Stimulated activated memory B cell treated with anti-CD40 and anti-IgM and Interleukin-4, amounts not matched to agents 10 μg/mL and 1 μg/mL and 100 μg/mL, for 72 hours (primary cell): ENCODE measurements at regions not wholly inside any gene's neighbourhood (a gene's known extent, or its start where the extent isn't known, plus 50 kb on each side); places are given as distances from the start of the nearest gene placed in this dataset.
"Not testable (repeated sequence)": the region's sequence is repeated elsewhere in the genome, so short reads cannot be mapped to it uniquely, and the experiment has no call there.

Source experiments
- ATAC-seq: fragments of 150-1000 bp; cut with Tn5 transposase; 2 replicates; pipeline ENCODE4 v1.10.0; 2021
- H3K27ac Mint-ChIP-seq: one replicate; pipeline ENCODE4 v1.8.0; 2022; ENCODE audit warnings: mild to moderate bottlenecking, mixed read lengths
- H3K27me3 Mint-ChIP-seq: one replicate; pipeline ENCODE4 v1.8.0; 2022; ENCODE audit warnings: mixed read lengths
- H3K36me3 Mint-ChIP-seq: one replicate; pipeline ENCODE4 v1.8.0; 2022; ENCODE audit warnings: mixed read lengths
- H3K4me1 Mint-ChIP-seq: one replicate; pipeline ENCODE4 v1.8.0; 2022; ENCODE audit warnings: mixed read lengths
- H3K4me3 Mint-ChIP-seq: one replicate; pipeline ENCODE4 v1.8.0; 2022; ENCODE audit warnings: mild to moderate bottlenecking, moderate library complexity, mixed read lengths
- H3K9me3 Mint-ChIP-seq: one replicate; pipeline ENCODE4 v1.8.0; 2022; ENCODE audit warnings: mixed read lengths

DNA sequence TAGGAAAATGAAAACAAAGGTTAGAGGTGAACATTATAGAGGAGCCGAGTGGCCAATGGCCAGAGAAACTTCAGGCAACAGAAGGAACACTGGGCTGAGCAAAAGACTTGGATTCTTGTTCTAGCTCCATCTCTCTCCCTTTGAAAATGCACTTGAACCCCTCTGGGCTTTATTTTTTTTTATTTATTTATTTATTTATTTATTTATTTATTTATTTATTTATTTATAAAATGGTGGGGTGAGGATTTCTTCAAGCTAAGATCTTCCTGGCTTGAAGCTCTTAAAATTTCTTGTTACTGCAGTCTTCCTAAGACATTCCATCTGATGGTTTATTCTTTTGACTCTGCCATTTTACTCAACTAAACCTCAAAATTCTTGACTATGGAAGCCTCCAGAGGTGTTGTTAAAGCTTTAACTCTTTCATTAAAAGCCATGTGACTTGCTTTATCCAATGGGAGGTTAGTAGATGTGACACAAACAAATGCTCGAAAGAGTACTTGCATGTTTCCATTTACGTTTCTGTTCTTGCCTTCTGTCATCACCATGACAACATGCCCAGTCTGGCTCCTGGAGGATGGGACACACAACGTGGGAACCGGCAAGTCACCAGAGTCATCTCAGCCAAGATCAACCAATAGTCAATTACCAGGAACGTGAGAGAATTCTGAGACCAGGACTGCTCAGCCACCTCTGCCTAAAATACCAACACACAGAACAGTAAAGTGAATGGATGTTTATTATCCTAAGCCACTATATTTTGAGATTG, 325.2 kb upstream of the CTNNB1 start:
- H3K27me3 Mint-ChIP-seq = no peaks in the 10 kb centered on the region
- no peak for ATAC-seq

DNA sequence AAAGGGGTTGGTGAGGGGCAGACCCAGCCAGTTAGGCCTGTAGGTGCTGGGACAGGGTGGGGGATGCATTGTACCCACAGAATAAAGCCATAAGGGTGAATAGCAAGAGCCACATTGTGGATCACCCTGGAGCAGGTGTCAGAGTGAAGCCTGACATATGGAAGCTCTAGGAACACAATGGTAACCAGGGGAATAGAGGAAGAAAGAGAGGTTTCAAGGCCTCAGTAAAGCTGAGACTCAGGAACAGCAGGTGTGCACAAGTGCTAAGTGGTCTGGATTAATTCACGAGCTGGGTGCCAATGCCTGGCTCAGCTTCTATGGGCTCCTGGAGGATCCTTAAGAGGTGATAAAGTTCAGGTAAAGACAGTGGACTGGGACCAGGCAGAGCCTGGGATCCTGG, 323.7 kb upstream of the CTNNB1 start:
- Mint-ChIP-seq H3K9me3 (no peaks in the 10 kb centered on the region), H3K27ac (no peak overlapping the region)

More for the DNA sequence above, 325.2 kb upstream of the CTNNB1 start:
- H3K9me3 Mint-ChIP-seq = no peaks in the 10 kb centered on the region
- H3K36me3 Mint-ChIP-seq = no peaks in the 10 kb centered on the region
- no peak overlapping the region for H3K27ac Mint-ChIP-seq
- no peak overlapping the region for H3K4me3 Mint-ChIP-seq
- no peaks in the 10 kb centered on the region for H3K4me1 Mint-ChIP-seq

DNA sequence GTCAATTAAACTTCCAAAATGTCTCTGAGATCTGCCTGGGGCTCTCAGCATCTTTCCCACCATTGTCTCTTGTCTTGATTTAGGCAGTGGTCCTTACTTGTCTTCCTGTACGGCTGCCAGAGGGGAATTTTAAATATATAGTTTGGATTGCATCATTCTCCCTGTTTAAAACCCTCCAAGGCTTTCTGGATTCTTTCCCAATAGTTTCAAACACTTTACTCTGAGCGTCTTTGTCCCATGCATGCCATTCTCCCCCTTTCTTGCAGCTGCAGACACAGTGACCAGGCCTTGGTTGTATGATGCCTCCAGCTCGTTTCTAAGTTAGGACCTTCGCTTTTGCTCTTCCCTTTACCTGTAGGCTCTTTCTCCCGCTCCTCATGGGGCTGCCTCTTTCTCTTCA, 323.3 kb upstream of the CTNNB1 start:
- Mint-ChIP-seq H3K36me3 (no peaks in the 10 kb centered on the region), H3K27ac (no peak overlapping the region), H3K9me3 (no peaks in the 10 kb centered on the region), H3K4me3 (no peak overlapping the region), H3K27me3 (no peaks in the 10 kb centered on the region), H3K4me1 (no peaks in the 10 kb centered on the region)
- no peak for ATAC-seq

More for the DNA sequence above, 323.7 kb upstream of the CTNNB1 start:
- no peaks in the 10 kb centered on the region for H3K4me1 Mint-ChIP-seq
- no peaks in the 10 kb centered on the region for H3K27me3 Mint-ChIP-seq
- ATAC-seq = no peak
- H3K36me3 Mint-ChIP-seq = no peaks in the 10 kb centered on the region
- H3K4me3 Mint-ChIP-seq = no peak overlapping the region

DNA sequence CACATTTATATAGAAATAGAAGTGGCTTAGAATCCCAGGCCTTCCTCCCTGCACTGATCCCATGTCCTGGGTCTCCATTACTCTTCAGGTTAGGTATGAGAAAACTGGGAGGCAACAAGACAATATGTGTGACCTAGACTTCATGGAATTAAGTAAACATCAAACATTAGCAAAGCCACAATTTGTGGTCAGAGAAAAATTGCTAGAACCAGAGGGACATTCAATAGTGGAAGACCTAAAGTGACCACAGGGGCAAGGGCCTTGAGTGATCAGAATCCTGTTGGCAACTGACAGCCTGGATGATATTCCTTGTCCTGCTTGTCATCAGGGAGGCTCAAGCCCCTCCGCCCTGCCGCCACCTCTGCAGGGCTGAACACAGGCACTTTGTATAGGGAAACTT, 322.8 kb upstream of the CTNNB1 start:
- Mint-ChIP-seq H3K4me3 (no peak overlapping the region), H3K36me3 (no peaks in the 10 kb centered on the region), H3K27ac (no peak overlapping the region), H3K4me1 (no peaks in the 10 kb centered on the region), H3K27me3 (no peaks in the 10 kb centered on the region), H3K9me3 (no peaks in the 10 kb centered on the region)
- no peak for ATAC-seq

DNA sequence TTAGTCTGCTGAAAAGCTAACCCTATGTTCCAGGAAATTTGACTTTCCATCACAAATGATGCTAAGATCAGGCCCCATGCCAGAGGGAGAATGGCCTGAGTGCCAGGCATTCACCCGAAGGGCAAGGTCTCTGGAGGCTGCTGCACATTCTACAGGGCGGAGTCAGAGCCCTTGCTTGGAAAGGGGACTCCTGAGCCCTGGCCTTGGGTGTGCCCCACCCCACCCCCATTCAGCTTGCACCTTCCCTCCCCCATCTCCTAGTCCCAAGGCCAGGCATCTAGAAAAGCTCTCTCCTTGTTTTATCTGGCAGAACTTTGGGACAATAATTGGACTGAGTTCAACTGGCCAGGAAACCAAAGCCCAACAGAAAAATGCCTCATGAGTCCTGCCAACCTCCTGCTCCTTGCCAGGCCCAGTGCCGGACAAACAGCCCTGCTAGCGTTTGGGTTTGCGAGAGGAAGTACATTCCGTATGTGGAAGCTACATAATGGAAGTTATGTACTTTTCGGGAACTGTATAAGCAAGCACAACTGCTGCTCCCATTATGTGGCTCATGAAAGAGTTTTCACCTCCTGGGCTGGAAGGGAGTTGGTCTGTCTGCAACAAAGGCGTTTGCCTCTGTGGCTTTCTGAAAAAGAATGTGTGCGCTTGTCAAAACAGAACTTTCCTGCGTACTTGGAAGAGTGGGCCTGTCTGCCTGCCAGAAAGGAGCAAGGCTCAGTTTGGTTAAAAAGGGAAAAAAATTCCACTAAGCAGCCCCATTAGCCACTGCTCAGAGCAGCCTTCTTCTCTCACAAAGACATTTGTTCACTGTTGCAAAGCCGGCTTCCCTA, 321.5 kb upstream of the CTNNB1 start:
- H3K27me3 Mint-ChIP-seq = no peaks in the 10 kb centered on the region
- no peaks in the 10 kb centered on the region for H3K36me3 Mint-ChIP-seq
- no peak for ATAC-seq
- no peaks in the 10 kb centered on the region for H3K4me1 Mint-ChIP-seq
- H3K27ac Mint-ChIP-seq = no peak overlapping the region
- no peaks in the 10 kb centered on the region for H3K9me3 Mint-ChIP-seq
- no peak overlapping the region for H3K4me3 Mint-ChIP-seq

DNA sequence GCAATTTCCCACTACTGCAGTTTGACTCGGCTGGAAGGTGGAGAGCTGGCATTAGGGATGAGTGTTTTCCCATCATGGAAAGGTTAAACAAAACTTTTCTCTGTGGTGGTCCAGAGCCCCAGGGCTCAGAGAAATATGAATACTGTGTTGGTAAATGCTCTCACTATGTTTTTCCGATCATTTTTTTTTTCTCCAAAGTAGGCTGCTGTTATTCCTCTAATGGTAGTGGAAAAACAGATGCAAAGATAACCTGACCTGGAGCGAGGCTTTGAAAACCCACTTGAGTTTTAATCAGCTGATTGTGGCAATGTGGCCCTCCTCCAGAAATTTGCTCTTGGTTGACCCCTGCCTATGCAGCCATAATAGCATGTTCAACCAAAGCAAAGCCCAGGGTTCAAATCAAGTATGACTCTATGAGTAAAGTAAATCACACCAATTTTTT, 320.8 kb upstream of the CTNNB1 start:
- H3K4me3 Mint-ChIP-seq = no peak overlapping the region
- ATAC-seq = no peak
- no peaks in the 10 kb centered on the region for H3K27me3 Mint-ChIP-seq
- H3K4me1 Mint-ChIP-seq = no peaks in the 10 kb centered on the region
- H3K36me3 Mint-ChIP-seq = no peaks in the 10 kb centered on the region
- no peak overlapping the region for H3K27ac Mint-ChIP-seq
- no peaks in the 10 kb centered on the region for H3K9me3 Mint-ChIP-seq

DNA sequence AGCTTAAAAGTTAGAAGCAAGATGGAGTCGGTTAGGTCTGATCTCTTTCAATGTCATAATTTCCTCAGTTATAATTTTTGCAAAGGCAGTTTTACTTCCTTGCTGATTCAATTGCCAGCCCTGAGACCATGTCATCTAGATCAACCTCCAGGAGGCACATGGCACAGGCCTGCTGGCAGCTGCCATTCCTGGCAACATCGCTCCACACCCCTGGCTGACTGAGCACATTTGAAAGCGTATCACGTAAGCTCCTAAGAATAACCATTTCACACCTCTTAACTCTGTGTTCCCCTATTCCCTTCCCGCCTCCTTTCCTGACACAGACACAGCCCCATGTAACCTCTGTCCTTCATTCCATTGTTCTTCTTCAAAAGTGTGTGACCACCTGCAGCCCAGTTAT, 313.9 kb upstream of the CTNNB1 start:
- no peak overlapping the region for H3K27ac Mint-ChIP-seq
- H3K27me3 Mint-ChIP-seq = no peaks in the 10 kb centered on the region
- H3K4me1 Mint-ChIP-seq = no peaks in the 10 kb centered on the region
- no peaks in the 10 kb centered on the region for H3K9me3 Mint-ChIP-seq
- no peaks in the 10 kb centered on the region for H3K36me3 Mint-ChIP-seq
- ATAC-seq = no peak
- no peak overlapping the region for H3K4me3 Mint-ChIP-seq

DNA sequence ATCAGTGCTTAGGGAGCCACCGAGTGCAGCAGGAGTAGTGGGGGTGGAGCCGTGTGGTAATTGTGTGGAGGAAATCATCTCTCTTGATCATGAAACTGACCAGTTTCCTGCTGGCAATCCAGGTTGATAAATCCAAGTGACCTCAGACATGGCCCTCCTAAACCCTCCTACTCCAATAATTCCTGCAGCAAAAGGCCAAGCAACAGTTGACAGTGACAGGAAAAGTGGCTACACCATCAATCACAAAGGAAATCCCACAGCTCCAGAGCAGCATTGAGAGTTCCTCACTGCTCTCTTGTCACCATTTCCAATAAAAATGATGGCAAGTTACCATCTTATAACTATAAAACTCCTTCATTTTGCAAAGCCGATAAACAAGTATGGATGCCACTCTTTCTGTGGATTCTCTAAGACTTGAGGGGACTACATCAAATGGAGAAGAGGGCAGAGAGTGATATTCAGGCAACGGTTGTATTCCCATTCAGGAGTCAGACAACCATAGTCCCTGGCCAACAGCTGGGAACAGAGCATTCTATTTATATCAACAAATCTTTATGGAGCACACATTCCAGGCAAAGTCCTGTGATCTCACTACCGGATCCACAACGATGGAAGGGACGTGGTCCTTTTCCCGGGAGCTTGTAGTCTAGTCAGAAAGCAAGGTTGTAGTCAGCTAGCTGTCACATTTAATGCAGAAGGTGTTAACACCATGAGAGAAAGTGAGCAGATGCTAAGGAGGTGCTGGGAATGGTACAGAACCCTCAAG, 312.5 kb upstream of the CTNNB1 start:
- no peak for ATAC-seq
- Mint-ChIP-seq H3K4me3 (no peak overlapping the region), H3K27me3 (no peaks in the 10 kb centered on the region), H3K27ac (no peak overlapping the region), H3K4me1 (no peaks in the 10 kb centered on the region), H3K9me3 (no peaks in the 10 kb centered on the region), H3K36me3 (no peaks in the 10 kb centered on the region)

DNA sequence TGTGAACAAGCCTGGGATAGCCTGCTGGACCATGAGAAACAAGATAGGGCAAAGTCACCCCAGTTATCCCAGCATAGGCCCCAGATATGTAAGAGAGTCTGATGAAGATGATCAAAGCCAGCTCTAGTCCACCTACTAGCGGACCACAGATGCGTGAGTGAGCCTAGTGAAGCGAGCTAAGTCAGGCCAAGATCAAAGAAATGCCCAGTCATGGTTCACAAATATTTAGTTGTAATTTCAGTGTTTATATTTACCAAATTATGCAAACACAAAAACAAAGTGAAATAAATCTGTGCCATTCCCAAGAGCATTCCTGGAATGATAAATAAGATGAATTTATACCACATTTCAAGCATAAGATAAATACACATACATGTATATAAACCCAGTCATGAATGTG, 308.1 kb upstream of the CTNNB1 start:
- no peak for ATAC-seq
- Mint-ChIP-seq H3K9me3 (no peaks in the 10 kb centered on the region), H3K27ac (no peak overlapping the region), H3K36me3 (no peaks in the 10 kb centered on the region), H3K27me3 (no peaks in the 10 kb centered on the region), H3K4me3 (no peak overlapping the region), H3K4me1 (no peaks in the 10 kb centered on the region)

DNA sequence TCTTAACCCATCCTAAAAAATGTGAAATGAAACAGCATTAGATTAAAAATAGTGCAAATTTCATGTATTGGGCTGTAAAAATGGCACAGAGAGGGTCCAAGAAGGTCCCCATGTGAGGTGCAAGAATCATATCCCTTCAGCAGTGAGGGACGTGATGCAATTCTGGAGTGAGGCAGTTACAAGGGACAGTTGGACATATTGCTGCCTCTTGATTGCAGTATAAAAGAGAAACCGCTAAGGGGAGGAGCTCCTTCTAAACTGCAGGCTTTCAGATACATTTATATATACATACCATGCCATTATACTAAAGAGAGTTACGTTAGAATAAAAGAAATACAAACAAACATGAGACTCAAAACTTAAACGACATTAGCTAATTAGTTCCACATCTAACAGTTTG, 304.2 kb upstream of the CTNNB1 start:
- no peak for ATAC-seq
- Mint-ChIP-seq H3K4me1 (no peaks in the 10 kb centered on the region), H3K27ac (no peak overlapping the region), H3K4me3 (no peak overlapping the region), H3K27me3 (no peaks in the 10 kb centered on the region), H3K36me3 (no peaks in the 10 kb centered on the region), H3K9me3 (no peaks in the 10 kb centered on the region)

DNA sequence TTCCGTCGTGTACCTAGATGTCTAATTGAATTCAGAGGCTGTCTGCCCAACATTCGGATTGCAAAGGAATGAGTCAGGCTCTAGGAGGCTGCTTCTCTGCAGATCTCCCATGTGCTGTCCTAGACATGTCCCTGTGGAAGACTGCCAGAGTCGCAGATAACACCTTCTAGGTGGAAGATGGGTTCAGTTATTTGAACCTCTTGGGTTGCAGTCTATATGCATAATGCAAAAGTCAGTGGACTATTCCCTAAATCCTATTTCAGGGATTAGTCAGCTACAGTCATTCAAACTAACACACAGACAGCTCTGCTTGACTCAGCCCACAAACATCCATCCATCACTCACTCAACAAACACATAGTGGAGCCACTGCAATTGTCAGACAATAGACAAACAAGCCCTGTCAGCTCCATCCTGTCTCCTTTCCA, 300.0 kb upstream of the CTNNB1 start:
- no peaks in the 10 kb centered on the region for H3K36me3 Mint-ChIP-seq
- H3K9me3 Mint-ChIP-seq = no peaks in the 10 kb centered on the region
- H3K4me1 Mint-ChIP-seq = no peaks in the 10 kb centered on the region
- ATAC-seq = peak; percentile 37
- no peak overlapping the region for H3K4me3 Mint-ChIP-seq
- H3K27ac Mint-ChIP-seq = no peak overlapping the region
- no peaks in the 10 kb centered on the region for H3K27me3 Mint-ChIP-seq

DNA sequence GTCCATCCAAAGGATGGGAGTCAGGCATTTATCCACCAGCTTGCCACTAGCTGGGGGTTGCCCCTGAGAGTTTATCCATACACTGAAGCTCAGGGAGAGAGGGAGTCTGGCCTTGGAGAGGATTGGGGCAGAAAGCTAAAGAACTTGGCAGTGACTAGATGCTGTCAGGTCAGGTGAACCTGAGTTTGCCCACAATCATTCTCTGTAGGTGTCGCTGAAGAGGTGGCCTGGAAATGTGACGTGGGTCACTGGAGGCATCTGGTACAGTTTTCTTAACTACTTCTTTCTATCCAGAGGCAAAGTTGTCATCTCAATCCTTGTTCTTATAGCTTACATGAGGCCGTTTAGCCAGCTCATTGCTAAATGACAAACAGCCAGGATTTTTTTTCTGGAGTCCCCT, 298.0 kb upstream of the CTNNB1 start:
- Mint-ChIP-seq H3K4me1 (no peaks in the 10 kb centered on the region), H3K27me3 (no peaks in the 10 kb centered on the region), H3K36me3 (no peaks in the 10 kb centered on the region), H3K4me3 (no peak overlapping the region), H3K27ac (no peak overlapping the region), H3K9me3 (no peaks in the 10 kb centered on the region)
- ATAC-seq = no peak

DNA sequence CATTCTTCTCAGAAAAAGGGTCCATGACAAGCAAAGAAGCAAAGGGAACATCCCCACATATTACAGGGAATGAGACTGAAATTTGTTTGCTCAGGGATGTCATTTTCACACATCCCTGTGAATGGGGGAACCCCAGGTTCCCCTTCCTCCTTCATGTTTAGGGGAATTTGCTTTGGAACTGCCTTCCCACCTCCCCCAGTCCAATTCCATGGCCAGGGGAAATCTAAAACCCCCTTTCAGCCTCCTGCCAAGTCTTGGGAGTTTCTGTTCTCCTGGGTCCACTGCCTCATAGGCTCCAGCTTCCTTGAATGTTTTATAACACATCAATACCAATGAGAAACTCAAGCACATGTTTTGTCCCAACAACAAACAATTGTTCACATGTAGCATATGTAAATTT, 297.5 kb upstream of the CTNNB1 start:
- Mint-ChIP-seq H3K9me3 (no peaks in the 10 kb centered on the region), H3K27me3 (no peaks in the 10 kb centered on the region), H3K27ac (no peak overlapping the region), H3K4me3 (no peak overlapping the region), H3K4me1 (no peaks in the 10 kb centered on the region), H3K36me3 (no peaks in the 10 kb centered on the region)
- ATAC-seq = no peak

DNA sequence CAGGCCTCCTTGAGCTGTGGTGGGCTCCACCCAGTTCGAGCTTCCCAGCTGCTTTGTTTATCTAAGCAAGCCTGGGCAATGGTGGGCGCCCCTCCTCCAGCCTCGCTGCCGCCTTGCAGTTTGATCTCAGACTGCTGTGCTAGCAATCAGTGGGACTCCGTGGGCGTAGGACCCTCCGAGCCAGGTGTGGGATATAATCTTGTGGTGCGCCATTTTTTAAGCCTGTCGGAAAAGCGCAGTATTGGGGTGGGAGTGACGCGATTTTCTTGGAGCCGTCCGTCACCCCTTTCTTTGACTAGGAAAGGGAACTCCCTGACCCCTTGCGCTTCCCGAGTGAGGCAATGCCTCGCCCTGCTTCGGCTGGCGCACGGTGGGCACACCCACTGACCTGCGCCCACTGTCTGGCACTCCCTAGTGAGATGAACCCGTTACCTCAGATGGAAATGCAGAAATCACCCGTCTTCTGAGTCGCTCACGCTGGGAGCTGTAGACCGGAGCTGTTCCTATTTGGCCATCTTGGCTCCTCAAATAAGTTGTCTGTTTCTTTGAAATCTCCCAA, 291.3 kb upstream of the CTNNB1 start:
- not testable (repeated sequence) for ATAC-seq, H3K36me3 Mint-ChIP-seq, H3K4me1 Mint-ChIP-seq, H3K27ac Mint-ChIP-seq, H3K9me3 Mint-ChIP-seq, H3K27me3 Mint-ChIP-seq
- peak overlapping the region; percentile 29 for H3K4me3 Mint-ChIP-seq

DNA sequence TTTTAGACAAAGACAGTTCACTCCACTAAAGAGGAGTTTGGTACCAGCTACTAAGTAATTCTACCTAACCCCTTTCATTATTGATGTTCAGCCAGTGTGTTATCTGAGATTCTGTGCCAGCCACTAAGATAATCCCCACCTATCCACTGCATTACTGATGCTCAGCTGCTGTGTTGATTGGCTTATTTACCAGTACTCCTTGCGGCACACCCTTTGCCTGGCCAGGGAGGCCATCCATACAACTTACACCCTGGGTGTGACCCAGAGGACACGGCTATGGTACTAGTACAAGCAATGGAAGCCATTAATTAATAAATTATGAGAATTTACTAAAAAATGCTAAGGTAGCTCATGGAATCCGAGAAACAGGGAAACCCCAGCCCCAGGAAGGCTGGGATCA, 290.7 kb upstream of the CTNNB1 start:
- H3K27ac Mint-ChIP-seq = no peak overlapping the region
- H3K4me3 Mint-ChIP-seq = no peak overlapping the region
- H3K36me3 Mint-ChIP-seq = no peaks in the 10 kb centered on the region
- no peaks in the 10 kb centered on the region for H3K4me1 Mint-ChIP-seq
- H3K9me3 Mint-ChIP-seq = no peaks in the 10 kb centered on the region
- H3K27me3 Mint-ChIP-seq = no peaks in the 10 kb centered on the region
- ATAC-seq = no peak
